SK-N-SH treated with all-trans-retinoic acid at 6 μM for 48 hours (cell line): ENCODE measurements at regions not wholly inside any gene's neighbourhood (a gene's known extent, or its start where the extent isn't known, plus 50 kb on each side); places are given as distances from the start of the nearest gene placed in this dataset.

Experiments used
- ATAC-seq: fragments of 200-7000 bp; cut with Tn5 transposase; 3 replicates; pipeline ENCODE4 v1.9.1; 2020; ENCODE audit warnings: mild to moderate bottlenecking, moderate library complexity
- ARNTL ChIP-seq: fragments of 450-650 bp; formaldehyde crosslinking; IDR thresholded peaks from 2 replicates; pipeline ENCODE4 v1.5.0; 2020; ENCODE audit warnings: low read depth, mild to moderate bottlenecking, moderate library complexity, borderline replicate concordance
- BACH2 ChIP-seq: fragments of 250-450 bp; sonication (Bioruptor Pico); IDR thresholded peaks from 2 replicates; pipeline ENCODE4 v1.9.0; 2021; ENCODE audit warnings: mild to moderate bottlenecking, borderline replicate concordance
- CREB5 ChIP-seq: fragments of 250-450 bp; sonication (Bioruptor Pico); IDR thresholded peaks from 2 replicates; pipeline ENCODE4 v1.5.1; 2020; ENCODE audit warnings: low read depth, mild to moderate bottlenecking, moderate library complexity
- CSDC2 ChIP-seq: fragments of 250-450 bp; sonication (Bioruptor Pico); IDR thresholded peaks from 2 replicates; pipeline ENCODE4 v1.5.0; 2020; ENCODE audit warnings: mild to moderate bottlenecking, moderate library complexity
- ESRRG ChIP-seq: fragments of 250-450 bp; sonication (Bioruptor Pico); IDR thresholded peaks from 2 replicates; pipeline ENCODE4 v1.6.1; 2021; ENCODE audit warnings: mild to moderate bottlenecking
- GLIS3 ChIP-seq: fragments of 250-450 bp; sonication (Bioruptor Pico); IDR thresholded peaks from 2 replicates; pipeline ENCODE4 v1.5.0; 2020; ENCODE audit warnings: mild to moderate bottlenecking, moderate library complexity
- ISL1 ChIP-seq: fragments of 250-450 bp; sonication (Bioruptor Pico); IDR thresholded peaks from 2 replicates; pipeline ENCODE4 v2.1.2; 2022; ENCODE audit warnings: mild to moderate bottlenecking, moderate library complexity
- OSR1 ChIP-seq: fragments of 250-450 bp; sonication (Bioruptor Pico); IDR thresholded peaks from 2 replicates; pipeline ENCODE4 v1.8.0; 2022; ENCODE audit warnings: moderate library complexity, mild to moderate bottlenecking, inconsistent platforms
- PPARA ChIP-seq: fragments of 250-450 bp; sonication (Bioruptor Pico); IDR thresholded peaks from 2 replicates; pipeline ENCODE4 v1.5.0; 2020; ENCODE audit warnings: mild to moderate bottlenecking, borderline replicate concordance
- RARB ChIP-seq: fragments of 250-450 bp; sonication (Bioruptor Pico); IDR thresholded peaks from 2 replicates; pipeline ENCODE4 v1.8.0; 2021; ENCODE audit warnings: mild to moderate bottlenecking, moderate library complexity
- SNAI2 ChIP-seq: fragments of 250-450 bp; sonication (Bioruptor Pico); IDR thresholded peaks from 2 replicates; pipeline ENCODE4 v1.5.0; 2020; ENCODE audit warnings: mild to moderate bottlenecking, moderate library complexity
- TCF4 ChIP-seq: fragments of 250-450 bp; sonication (Bioruptor Pico); IDR thresholded peaks from 2 replicates; pipeline ENCODE4 v1.8.0; 2021; ENCODE audit warnings: mild to moderate bottlenecking, moderate library complexity, borderline replicate concordance
- TOX ChIP-seq: fragments of 250-450 bp; sonication (Bioruptor Pico); IDR thresholded peaks from 2 replicates; pipeline ENCODE4 v1.8.0; 2021; ENCODE audit warnings: mild to moderate bottlenecking, moderate library complexity, borderline replicate concordance
- TSHZ2 ChIP-seq: fragments of 250-450 bp; sonication (Bioruptor Pico); IDR thresholded peaks from 2 replicates; pipeline ENCODE4 v1.5.0; 2020; ENCODE audit warnings: mild to moderate bottlenecking, moderate library complexity
- ZC3H10 ChIP-seq: fragments of 250-450 bp; sonication (Bioruptor Pico); IDR thresholded peaks from 2 replicates; pipeline ENCODE4 v1.5.1; 2021; ENCODE audit warnings: mild to moderate bottlenecking, moderate library complexity
- ZFP3 ChIP-seq: fragments of 250-450 bp; sonication (Bioruptor Pico); IDR thresholded peaks from 2 replicates; pipeline ENCODE4 v1.5.0; 2020; ENCODE audit warnings: mild to moderate bottlenecking, moderate library complexity
- ZFP30 ChIP-seq: fragments of 450-650 bp; formaldehyde crosslinking; IDR thresholded peaks from 2 replicates; pipeline ENCODE4 v1.5.0; 2022; ENCODE audit warnings: mild to moderate bottlenecking, moderate library complexity
- ZNF565 ChIP-seq: fragments of 450-650 bp; formaldehyde crosslinking; conservative IDR thresholded peaks from 2 replicates; pipeline ENCODE4 v1.5.0; 2020; ENCODE audit warnings: low read depth, mild to moderate bottlenecking, moderate library complexity
- ZNF70 ChIP-seq: fragments of 450-650 bp; formaldehyde crosslinking; IDR thresholded peaks from 2 replicates; pipeline ENCODE4 v1.5.0; 2020; ENCODE audit warnings: mild to moderate bottlenecking, moderate library complexity
- ZNF8 ChIP-seq: fragments of 450-650 bp; formaldehyde crosslinking; IDR thresholded peaks from 2 replicates; pipeline ENCODE4 v1.5.0; 2020; ENCODE audit warnings: mild to moderate bottlenecking, moderate library complexity
- TF ChIP-seq, protein P1 (sequence below): fragments of 250-450 bp; sonication (Bioruptor Pico); IDR thresholded peaks from 2 replicates; pipeline ENCODE4 v1.8.0; 2021; ENCODE audit warnings: low read depth, mild to moderate bottlenecking, moderate library complexity, borderline replicate concordance
- TF ChIP-seq, protein P2 (sequence below): fragments of 250-450 bp; sonication (Bioruptor Pico); IDR thresholded peaks from 2 replicates; pipeline ENCODE4 v1.5.1; 2021; ENCODE audit warnings: mild to moderate bottlenecking, moderate library complexity
- TF ChIP-seq, protein P3 (sequence below): fragments of 250-450 bp; sonication (Bioruptor Pico); IDR thresholded peaks from 2 replicates; pipeline ENCODE4 v1.8.0; 2020; ENCODE audit warnings: mild to moderate bottlenecking, moderate library complexity, borderline replicate concordance

GRCh38 chr17:69733171-69734012 lies 318.9 kb downstream of the MAP2K6 start:
- peak; percentile 94 for ATAC-seq

DNA sequence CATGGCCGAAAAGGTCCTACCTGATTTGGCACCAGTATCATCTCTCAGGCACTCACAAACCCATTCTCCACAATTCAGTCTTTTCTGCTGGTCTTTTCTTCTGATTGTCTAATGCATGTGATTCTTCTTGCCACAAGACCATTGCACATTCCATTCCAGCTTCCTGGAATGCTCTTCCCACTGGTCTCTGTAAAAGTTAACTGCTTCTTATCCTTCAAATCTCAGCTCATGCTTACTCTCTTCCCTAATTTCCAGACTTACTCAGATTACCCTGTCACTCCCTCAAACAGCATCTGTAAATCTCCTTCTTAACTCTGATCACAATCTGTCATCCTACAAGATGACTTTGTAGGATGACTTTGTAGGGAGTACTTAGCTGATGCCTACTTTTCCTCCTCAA lies 320.2 kb downstream of the MAP2K6 start:
- TF ChIP-seq TOX (no peak), CREB5 (CRISPR knock-in tag) (no peak), ESRRG (CRISPR knock-in tag) (no peak), OSR1 (no peak), ZNF8 (CRISPR knock-in tag) (no peak), ZC3H10 (CRISPR knock-in tag) (no peak), CSDC2 (no peak), ZFP3 (CRISPR knock-in tag) (no peak), BACH2 (CRISPR knock-in tag) (no peak), ARNTL (CRISPR knock-in tag) (no peak), RARB (CRISPR knock-in tag) (no peak), ZNF70 (CRISPR knock-in tag) (no peak), ZNF565 (no peak)
- TF ChIP-seq, protein P1, sequence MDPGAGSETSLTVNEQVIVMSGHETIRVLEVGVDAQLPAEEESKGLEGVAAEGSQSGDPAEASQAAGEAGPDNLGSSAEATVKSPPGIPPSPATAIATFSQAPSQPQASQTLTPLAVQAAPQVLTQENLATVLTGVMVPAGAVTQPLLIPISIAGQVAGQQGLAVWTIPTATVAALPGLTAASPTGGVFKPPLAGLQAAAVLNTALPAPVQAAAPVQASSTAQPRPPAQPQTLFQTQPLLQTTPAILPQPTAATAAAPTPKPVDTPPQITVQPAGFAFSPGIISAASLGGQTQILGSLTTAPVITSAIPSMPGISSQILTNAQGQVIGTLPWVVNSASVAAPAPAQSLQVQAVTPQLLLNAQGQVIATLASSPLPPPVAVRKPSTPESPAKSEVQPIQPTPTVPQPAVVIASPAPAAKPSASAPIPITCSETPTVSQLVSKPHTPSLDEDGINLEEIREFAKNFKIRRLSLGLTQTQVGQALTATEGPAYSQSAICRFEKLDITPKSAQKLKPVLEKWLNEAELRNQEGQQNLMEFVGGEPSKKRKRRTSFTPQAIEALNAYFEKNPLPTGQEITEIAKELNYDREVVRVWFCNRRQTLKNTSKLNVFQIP (CRISPR knock-in tag), result no peak
- TF ChIP-seq, protein P2, sequence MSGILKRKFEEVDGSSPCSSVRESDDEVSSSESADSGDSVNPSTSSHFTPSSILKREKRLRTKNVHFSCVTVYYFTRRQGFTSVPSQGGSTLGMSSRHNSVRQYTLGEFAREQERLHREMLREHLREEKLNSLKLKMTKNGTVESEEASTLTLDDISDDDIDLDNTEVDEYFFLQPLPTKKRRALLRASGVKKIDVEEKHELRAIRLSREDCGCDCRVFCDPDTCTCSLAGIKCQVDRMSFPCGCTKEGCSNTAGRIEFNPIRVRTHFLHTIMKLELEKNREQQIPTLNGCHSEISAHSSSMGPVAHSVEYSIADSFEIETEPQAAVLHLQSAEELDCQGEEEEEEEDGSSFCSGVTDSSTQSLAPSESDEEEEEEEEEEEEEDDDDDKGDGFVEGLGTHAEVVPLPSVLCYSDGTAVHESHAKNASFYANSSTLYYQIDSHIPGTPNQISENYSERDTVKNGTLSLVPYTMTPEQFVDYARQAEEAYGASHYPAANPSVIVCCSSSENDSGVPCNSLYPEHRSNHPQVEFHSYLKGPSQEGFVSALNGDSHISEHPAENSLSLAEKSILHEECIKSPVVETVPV (CRISPR knock-in tag), result no peak
- no peak for ATAC-seq

More at GRCh38 chr17:69733171-69734012, 318.9 kb downstream of the MAP2K6 start:
- TF ChIP-seq SNAI2 (CRISPR knock-in tag), result no peak
- no peak for TF ChIP-seq TOX
- no peak for TF ChIP-seq ZNF70 (CRISPR knock-in tag)
- TF ChIP-seq ZFP30 (CRISPR knock-in tag), result no peak
- TF ChIP-seq GLIS3 (CRISPR knock-in tag), result no peak
- no peak for TF ChIP-seq ISL1 (CRISPR knock-in tag)

GRCh38 chr17:69735285-69735684 lies 320.8 kb downstream of the MAP2K6 start:
- ATAC-seq, result no peak
- no peak for TF ChIP-seq ZC3H10 (CRISPR knock-in tag)
- no peak for TF ChIP-seq ZFP30 (CRISPR knock-in tag)
- no peak for TF ChIP-seq RARB (CRISPR knock-in tag)
- TF ChIP-seq GLIS3 (CRISPR knock-in tag), result no peak
- TF ChIP-seq, protein P3, sequence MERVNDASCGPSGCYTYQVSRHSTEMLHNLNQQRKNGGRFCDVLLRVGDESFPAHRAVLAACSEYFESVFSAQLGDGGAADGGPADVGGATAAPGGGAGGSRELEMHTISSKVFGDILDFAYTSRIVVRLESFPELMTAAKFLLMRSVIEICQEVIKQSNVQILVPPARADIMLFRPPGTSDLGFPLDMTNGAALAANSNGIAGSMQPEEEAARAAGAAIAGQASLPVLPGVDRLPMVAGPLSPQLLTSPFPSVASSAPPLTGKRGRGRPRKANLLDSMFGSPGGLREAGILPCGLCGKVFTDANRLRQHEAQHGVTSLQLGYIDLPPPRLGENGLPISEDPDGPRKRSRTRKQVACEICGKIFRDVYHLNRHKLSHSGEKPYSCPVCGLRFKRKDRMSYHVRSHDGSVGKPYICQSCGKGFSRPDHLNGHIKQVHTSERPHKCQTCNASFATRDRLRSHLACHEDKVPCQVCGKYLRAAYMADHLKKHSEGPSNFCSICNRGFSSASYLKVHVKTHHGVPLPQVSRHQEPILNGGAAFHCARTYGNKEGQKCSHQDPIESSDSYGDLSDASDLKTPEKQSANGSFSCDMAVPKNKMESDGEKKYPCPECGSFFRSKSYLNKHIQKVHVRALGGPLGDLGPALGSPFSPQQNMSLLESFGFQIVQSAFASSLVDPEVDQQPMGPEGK (CRISPR knock-in tag), result no peak
- TF ChIP-seq TOX, result no peak
- no peak for TF ChIP-seq PPARA (CRISPR knock-in tag)
- TF ChIP-seq, protein P1 (CRISPR knock-in tag), result no peak
- TF ChIP-seq TSHZ2 (CRISPR knock-in tag), result no peak
- no peak for TF ChIP-seq TCF4 (CRISPR knock-in tag)
- TF ChIP-seq, protein P2 (CRISPR knock-in tag), result no peak
- no peak for TF ChIP-seq SNAI2 (CRISPR knock-in tag)
- TF ChIP-seq ZFP3 (CRISPR knock-in tag), result no peak
- no peak for TF ChIP-seq ARNTL (CRISPR knock-in tag)
- TF ChIP-seq ZNF565, result no peak
- TF ChIP-seq, all 23 proteins: peak for 0
